Fibroblast of upper back skin (primary cell): ENCODE measurements at regions not wholly inside any gene's neighbourhood (a gene's known extent, or its start where the extent isn't known, plus 50 kb on each side); places are given as distances from the start of the nearest gene placed in this dataset.

Experiments
- DNase-seq: peaks from one replicate; pipeline ENCODE4 v3.0.0-alpha.2; 2013

DNA sequence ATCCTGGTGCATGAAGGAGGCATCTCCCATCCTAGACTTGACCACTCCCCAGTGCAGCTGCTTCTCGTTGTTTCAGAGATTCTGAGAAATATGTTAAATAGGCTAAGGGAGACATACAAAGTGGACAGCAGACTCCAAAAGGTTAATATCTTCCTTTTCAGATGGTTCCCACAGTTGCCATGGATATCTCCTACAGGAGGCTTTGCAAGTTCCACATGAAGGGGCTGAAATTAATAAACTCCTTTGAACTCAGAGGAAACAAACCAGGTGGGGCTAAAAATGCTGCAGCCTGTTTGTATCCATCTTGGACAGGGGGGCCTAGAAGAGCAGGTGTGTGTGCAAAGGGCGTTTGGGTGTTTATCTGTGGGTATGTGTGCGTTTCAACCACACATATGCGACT lies 257.4 kb upstream of the XYLT1 start:
- no peak for DNase-seq

DNA sequence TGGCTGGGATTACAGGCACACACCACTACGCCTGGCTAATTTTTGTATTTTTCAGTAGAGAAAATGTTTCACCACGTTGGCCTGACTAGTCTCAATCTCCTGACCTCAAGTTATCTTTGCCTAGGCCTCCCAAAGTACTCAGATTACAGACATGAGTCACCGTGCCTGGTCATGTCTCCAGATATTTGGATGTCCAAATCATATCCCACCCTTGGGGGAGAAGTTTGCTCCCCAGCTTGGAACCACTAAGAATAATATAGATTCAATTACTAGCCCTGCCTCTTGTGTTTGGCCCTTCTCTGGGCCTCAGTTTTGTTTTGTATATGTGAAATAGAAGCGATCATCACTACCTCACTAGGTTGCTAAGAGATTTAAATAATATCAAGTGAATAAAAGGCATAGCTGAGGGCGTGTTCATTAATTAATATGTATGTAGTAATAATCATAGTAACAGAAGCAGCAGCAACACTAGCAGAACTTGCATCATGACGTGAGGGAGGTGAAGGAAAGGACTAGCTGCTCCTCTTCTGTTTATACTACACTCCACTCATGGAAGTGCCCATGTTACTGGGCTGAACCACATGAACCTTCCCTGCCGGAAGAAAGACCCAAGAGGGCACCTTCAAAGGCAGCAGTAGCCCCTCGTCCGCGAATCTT lies 253.6 kb upstream of the XYLT1 start:
- DNase-seq, result peak; percentile 85

DNA sequence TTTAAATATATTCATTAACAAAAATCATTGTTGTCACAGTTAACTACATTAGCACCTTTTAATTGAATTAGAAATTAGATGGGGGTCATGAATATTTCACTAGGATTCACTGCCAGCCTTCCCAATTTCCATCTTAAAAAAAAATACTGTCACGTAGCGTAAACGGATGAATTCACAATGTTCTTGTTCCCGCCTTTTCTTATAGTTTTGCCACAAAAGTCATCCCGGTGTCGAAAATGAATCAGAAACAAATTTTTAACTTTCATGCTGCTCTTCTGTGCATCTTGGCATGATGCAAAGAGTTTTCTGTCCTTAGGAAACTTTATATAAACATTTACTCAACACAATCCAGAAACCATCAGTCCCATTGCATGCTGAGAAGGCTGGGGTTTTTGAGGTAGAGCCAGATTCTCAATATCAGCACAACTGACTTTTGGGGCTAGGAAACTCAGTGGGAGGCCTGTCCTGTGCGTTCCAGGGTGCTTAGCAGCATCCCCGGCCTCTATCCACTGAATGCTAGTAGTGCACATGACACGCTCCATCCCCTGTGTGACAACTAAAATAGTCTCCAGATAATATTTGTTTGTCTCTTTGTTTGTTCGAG lies 252.9 kb upstream of the XYLT1 start:
- peak; percentile 75 for DNase-seq

DNA sequence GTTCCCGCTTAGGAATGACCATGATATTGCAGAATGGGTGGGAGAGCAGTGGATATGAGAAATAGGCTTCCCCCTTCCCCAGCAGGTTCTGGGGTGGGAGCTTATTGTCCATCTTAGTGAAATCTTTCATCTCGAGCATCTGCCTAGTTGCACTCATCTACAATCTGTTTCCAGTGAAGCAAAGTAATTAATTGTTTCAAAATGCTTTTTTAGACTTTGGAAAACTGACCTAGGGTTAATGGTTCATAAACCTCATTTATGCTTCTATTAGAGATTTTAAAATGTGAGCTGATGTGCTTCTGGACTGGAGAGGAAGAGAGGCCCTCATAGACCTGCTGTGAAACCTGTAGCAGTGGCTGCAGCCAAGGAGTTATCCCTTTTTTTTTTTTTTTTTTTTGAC lies 247.7 kb upstream of the XYLT1 start:
- no peak for DNase-seq

DNA sequence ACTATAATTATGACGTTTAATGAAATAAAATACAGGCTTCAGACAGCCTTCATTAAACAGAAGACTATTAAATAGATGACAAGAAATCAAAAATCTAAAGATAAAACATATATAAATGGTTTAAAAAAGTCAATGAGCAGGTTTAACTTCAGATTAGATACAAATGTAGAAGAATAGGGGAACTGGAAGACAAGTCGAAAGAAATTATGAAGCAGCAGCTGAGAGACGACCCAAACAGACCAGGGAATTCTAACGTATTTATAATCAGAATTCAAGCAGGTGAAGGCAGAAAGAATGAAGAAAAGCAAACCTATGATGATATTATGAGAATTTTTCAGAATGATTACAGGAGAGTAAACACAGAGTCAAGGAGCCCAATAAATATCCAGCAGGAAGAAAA lies 235.1 kb upstream of the XYLT1 start:
- DNase-seq, result no peak

DNA sequence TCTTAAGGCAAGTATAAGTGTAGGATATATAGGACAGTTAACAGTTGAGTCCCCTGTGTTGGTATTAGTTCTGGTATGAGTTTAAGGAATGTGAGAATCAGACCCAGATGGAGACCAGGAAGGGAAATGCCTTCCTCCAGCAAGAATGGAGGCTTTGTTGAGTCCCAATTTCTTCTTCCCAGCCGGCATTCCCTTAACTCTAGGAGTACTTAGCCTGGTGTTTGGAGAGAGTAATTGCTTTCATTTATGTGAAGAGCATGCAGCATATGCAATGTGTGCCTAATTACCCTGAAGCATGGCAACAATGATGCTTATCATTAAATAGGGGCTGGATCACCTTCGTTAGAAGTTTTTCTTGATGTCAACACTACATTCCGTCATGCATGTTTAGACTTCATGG lies 225.9 kb upstream of the XYLT1 start:
- DNase-seq, result peak; percentile 2

DNA sequence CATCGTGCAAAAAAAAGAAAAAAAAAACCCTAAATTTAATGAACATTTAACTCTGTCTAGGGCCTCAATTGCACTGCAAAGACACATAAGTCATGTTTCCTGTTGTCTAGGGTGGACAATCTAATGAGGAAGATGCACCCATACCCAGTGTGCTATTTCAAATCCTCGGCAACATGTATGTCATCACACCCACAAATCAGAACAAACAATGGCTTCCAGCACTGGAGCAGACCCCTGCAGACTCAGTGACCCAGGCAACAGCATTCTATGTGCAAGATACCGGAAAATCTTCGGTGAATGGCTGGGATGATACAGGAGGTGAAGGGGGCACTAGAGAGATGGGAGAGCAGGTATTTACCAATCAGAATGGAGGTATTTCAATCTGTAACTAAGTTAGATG lies 221.7 kb upstream of the XYLT1 start:
- DNase-seq, result no peak

DNA sequence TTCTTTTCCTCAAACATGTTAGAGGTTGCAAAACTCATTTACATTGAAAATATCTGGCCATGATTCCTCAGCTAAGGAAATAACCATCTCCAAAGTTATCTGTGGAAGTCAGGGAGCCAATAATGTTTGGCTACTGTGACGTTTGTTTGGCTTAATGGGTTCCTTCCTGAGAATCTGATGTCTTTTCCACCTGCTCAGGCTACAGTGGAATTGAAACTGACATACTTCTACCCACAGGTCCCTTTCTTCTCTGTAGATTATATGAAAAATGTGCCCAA lies 221.1 kb upstream of the XYLT1 start:
- peak; percentile 25 for DNase-seq

DNA sequence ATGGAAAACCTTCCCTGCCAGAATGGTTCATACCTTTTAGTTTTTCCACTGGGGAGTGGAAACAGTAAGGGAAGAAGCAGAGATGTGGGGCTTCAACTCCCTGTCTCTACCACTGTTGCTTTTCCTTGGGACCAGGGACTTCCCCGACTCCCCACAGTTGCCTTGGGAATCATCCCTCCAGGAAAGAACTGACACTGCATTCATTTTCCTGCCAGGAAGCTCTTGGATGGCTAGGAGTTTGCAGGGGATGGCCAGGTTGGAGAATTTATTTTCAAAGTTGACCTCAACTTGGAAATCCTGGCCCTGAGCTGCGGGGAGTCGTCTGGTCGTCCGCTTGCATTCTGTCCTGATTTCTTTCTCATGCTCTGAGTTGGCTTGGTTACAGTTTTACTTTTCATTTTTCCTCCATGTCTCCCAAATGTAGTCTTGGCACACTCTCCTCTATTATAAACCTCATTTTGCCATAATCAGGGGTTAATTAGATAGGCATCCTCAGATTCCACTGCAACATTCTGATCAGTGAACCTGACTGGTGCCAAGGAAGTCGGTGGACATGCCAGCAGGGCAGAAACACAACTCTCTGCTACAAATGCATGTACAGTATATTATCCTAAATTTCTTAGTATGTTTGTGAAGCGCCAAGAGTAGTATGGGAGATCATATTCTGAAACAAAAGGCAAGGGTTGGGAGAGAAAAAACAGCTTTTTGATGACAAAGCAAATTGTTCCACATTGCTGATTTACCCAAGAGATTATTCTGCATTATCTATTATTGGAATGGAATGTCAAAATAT lies 220.5 kb upstream of the XYLT1 start:
- peak; percentile 4 for DNase-seq

DNA sequence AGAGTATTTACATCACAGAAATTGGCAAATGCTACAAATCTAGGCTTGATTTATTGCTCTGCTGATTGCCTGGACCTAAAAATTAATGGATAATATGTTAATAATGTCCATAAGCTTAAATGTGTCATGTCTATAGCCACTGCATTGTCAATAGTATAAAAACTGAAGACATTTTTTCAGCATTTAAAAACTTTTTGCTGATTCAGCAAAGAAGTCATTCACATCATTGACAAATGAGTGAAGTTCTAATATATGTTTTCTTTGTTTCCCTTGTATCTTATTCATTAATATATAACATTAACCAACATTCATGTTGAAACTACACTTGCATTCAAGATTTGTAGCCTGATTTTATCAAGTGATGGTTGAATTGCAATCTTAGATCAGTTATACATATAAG lies 214.7 kb upstream of the XYLT1 start:
- no peak for DNase-seq

DNA sequence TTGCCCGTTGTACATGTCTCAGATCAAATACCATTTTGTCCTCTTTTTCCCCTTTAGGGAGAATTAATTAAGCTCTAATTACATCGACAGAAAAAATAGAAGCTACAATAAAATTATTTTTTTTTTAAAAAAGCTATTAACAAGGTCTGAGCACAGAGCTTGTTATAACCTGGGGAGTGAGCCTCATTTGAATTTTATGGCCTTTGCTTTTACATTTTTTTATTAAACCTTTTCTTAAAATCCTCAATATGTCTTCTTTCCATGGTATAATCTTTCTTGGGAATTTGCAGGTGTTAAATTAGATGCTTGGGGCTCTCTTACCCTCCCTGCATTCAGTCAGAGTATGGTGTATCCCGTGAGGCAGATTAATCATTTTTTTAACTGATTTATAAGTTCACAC lies 212.5 kb upstream of the XYLT1 start:
- no peak for DNase-seq

DNA sequence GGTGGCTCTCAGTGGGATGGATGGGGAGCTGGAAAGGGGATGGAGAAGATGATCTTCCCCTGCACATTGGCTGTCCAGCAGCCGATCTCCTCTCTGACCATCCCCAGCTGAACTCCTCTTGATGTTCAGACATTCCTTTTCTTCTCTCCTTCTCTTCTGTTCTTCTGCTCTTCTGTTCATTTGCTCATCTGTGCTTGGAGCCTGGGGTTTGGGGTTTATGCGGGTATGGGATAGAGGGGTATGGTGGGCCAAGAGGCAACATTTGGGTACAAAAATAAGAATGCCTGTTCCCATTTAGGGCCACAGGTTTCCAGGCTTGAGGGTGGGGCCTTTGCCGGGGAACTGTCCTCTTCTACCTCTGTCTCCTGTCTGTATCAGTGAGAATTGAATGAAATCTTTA lies 205.4 kb upstream of the XYLT1 start:
- DNase-seq, result no peak

DNA sequence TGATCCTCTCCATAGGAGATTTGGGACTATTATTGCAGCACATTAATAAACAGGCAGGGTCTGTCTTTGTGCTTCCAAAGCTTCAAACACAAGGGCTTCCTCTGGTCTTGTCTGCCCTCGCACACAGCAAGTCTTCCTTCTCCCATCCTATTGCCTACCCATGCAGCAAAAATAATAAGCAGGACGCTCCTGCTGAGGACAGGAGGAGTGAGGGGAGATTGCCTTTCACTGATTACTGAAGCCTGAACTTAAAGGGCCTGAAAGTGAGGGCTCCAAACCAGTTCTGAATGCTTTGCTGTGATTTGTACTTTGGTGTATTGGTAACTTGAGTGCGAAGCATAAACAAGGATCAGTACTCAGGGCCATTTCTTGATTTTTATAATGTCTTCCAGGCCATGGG lies 197.6 kb upstream of the XYLT1 start:
- no peak for DNase-seq

DNA sequence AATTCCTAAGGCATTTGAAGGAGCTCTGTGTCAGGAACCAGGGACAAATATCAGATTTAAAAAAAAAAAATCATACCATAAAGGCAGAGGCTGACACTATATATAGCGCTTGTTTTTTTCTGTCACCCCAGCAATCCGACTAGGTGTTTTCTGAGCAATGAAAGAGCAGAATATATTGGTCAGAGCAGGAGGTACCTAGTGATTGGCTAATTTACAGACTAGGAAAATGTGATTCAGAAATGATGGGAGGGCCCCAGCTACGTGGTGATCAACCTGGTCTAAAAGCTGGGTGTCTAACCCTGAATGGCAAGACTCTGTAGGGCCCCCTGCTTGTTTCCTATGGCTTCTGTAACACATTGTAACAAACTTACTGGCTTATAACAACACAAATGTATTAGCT lies 195.5 kb upstream of the XYLT1 start:
- DNase-seq, result no peak

DNA sequence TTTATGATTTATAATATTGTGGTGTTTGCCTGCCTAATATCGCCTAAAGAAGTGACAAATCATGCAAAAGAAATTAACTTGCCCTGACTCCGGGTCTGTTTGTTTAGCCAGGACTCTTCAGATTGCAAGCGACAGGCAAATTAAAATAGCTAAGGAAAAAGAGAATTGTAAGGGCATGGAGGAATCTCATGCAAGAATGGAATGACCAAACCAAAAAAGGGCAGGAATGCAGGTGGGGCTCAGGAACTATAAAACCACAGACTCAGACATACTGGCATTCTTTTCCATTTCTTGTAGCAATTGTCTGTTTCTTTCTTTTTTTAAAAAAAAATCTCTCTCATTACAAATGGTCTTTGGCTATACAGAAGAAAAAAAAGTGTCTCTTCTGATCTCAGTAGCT lies 188.1 kb upstream of the XYLT1 start:
- DNase-seq, result peak; percentile 53

DNA sequence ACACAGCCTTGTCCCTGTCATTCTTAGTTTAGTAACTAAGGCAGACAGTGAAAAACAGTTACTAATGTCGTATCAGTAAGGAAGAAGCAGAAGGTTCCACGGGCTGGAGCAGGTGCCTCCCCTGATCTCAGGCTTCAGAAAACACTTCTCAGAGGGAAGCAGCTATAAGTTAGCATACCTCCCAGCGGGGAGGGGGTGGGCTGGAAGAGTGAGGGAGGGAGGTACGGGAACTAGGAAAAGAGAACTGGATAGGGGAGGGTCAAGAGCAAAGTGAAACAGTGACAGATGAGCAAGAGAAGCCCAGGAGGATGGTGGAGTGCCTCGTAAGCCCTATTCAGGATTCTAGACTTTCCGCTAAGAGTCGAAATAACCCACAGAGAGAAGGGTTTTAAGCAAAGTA lies 186.3 kb upstream of the XYLT1 start:
- DNase-seq, result no peak

DNA sequence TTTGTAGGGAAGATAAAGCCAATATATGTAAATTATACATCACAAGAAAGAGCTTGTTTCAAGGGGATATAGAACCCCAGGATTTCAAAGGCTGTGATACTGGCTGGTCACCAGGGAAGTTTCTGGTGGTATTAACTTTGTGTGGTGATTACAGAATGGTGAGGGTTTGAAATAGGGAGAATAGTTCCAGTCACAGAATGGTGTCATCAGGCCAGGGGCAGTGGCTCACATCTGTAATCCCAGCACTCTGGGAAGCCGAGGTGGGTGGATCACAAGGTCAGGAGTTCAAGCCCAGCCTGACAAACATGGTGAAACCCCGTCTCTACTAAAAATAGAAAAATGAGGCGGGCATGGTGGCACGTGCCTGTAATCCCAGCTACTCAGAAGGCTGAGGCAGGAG lies 183.8 kb upstream of the XYLT1 start:
- no peak for DNase-seq

DNA sequence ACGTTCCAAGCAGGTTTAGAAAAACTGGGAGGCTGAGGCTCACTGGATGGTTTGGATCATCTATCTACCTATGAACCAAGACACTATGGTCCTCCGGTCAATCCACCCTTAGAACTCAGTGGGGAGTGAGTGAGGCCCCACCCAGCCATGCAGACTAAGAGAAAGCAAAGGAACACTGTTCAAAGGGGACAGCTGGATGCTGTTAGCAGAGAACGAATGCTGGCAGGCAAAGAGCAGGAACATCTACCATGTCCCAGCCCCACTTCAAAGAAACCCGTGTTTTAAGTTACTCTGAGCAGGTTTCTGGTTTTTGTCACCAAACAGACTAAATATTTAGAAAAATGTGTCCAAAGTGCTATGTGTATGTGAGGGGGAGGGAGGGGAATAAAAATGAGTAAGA lies 183.4 kb upstream of the XYLT1 start:
- DNase-seq, result no peak

DNA sequence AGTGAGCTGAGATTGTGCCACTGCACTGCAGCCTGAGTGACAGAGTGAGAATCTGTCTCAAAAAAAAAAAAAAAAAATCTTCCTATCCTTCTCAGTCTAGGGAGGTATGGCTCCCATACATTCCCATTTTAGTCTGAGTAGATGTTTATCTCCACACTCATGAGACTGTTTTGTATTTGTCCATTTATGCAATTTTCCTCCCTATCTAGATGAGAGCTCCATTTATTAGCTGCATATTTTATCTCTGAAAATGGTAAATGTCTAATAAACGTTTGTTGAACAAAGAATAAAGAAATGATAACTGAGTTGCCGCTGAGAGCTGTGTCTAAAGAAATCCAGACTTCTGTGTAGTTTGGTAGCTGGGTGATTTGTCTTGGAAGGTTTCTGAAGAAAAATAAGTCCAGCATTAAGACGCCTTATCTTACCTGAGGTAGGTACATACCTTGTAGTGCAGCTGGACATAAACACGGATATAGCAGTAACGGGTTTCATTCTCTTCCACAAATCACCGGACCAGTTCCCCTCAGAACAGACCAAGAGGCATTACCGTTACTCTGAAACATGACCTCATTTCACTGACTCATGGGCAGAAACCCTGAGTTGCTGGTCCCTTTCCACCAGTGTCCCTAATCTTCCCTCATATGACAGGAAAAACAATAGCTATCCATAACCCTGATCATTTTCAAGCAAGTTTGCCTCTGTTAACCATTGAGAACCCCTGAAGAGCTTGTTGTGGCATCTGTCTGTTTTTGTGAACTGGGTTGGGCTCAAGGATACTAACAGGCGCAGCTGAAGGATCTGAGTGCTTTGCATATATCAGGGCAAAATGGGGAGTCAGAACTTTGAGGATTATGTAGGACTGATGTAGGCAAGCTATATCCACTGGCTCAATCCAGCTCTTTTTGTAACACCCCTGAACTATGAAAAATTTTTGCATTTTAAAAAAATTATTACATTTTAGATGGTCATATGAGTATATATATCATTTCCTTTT lies 177.4 kb upstream of the XYLT1 start:
- no peak for DNase-seq

DNA sequence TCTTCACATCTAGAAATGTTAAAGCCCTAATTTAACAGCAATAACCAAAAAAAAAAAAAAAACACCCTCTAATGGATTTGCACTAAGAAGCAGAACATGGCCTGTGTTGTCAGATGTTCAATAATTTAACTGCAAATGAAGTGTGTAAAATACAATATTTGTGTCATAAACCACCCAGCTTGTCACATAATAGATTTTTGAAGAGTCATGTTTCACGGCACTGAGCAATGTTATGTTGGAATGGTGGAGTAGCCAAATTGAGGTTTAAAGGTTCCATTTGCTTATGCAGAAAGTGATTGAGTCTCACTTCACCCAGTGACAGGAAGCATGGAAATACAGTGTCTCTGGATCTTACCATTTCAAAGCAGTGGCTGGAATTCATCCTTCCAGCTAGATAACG lies 173.2 kb upstream of the XYLT1 start:
- DNase-seq, result no peak

DNA sequence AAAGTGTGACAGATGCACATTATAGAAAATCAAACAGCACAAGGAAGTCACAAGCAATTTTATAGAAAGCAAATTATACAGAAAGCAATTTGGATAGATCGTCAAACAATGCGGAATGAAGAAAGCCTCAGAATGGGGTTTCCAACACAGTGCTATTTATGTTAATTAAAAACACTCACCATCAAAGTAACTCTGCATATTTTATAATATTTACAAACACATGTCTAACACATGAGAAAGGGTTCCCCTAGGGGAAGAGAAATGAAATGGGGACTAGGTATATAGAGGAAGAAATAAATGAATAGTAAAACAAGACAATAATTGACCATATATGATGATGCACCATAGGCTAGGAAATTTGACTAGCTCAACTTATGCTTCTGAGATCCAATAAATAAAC lies 171.2 kb upstream of the XYLT1 start:
- DNase-seq, result no peak

DNA sequence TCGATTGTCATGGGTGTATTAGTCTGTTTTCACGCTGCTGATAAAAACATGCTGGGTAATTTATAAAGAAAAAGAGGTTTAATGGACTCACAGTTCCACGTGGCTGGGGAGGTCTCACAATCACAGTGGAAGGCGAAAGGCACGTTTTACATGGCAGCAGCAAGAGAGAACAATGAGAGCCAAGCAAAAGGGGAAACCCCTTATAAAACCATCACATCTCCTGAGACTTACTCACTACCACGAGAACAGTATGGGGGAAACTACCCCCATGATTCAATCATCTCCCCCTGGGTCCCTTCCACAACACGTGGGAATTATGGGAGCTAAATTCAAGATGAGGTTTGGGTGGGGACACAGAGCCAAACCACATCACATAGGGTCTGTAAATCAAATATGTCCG lies 167.4 kb upstream of the XYLT1 start:
- no peak for DNase-seq

DNA sequence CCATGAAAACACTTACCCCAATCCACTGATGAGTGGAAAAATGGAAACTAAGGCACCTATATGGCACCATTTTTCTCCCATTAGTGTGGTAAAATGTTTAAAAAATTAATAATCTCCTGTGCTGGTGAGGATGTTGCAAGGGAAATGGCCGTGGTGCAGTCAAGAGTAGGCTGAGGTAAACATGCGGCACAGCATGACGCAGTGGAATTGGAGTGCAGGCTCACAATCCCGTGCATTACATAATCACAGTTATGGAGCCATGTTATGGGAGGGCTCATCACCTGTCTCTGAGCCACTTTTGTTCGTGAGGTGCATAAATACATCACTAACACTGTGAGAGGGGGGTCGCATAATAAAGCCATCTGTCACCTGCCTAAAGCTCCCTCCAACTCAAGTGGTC lies 164.4 kb upstream of the XYLT1 start:
- no peak for DNase-seq
